CD4-positive, CD25-positive, alpha-beta regulatory T cell (primary cell): ENCODE measurements at regions not wholly inside any gene's neighbourhood (a gene's known extent, or its start where the extent isn't known, plus 50 kb on each side); places are given as distances from the start of the nearest gene placed in this dataset.
"Not testable (repeated sequence)": the region's sequence is repeated elsewhere in the genome, so short reads cannot be mapped to it uniquely, and the experiment has no call there.

Source experiments
- ATAC-seq, 2 donors: fragments of 150-1000 bp; cut with Tn5 transposase; one replicate each; pipeline ENCODE4 v1.10.0; 2021; ENCODE audit warnings: low read depth in 2 of 2, moderate number of reproducible peaks in 2 of 2, moderate library complexity in 1 of 2
- DNase-seq, 3 donors: peaks; one replicate each; pipeline versions ENCODE4 v3.0.0 to v3.0.0-alpha.2; 2012 to 2022; ENCODE audit warnings: mixed read lengths in 1 of 3
- H3K27ac ChIP-seq: one replicate; pipeline ENCODE4 v1.7.0; 2013; ENCODE audit warnings: mild to moderate bottlenecking, low read length; ENCODE audit not compliant: insufficient read depth, poor library complexity, severe bottlenecking
- H3K27me3 ChIP-seq: one replicate; pipeline ENCODE4 v1.7.0; 2013; ENCODE audit warnings: low read length; ENCODE audit not compliant: control insufficient read depth, insufficient read depth
- H3K36me3 ChIP-seq: one replicate; pipeline ENCODE4 v1.7.0; 2013; ENCODE audit warnings: mild to moderate bottlenecking, low read length, moderate library complexity; ENCODE audit not compliant: control insufficient read depth, insufficient read depth
- H3K4me1 ChIP-seq: 2 replicates; pipeline ENCODE4 v1.7.0; 2013; ENCODE audit warnings: mild to moderate bottlenecking, low read length; ENCODE audit not compliant: insufficient read depth, control insufficient read depth, poor library complexity, severe bottlenecking
- H3K4me3 ChIP-seq: one replicate; pipeline ENCODE4 v1.7.0; 2013; ENCODE audit warnings: low read depth, mild to moderate bottlenecking, low read length, moderate library complexity
- H3K9me3 ChIP-seq, 2 experiments: 1 replicate in 1 of 2; 2 replicates in 1 of 2; pipeline ENCODE4 v1.7.0; 2013; ENCODE audit warnings: low read length in 2 of 2, mild to moderate bottlenecking in 1 of 2, moderate library complexity in 1 of 2; ENCODE audit not compliant: control insufficient read depth in 2 of 2
- H3K27ac Mint-ChIP-seq, 3 donors: one replicate each; pipeline ENCODE4 v1.8.0; 2020 to 2022; ENCODE audit warnings: mild to moderate bottlenecking in 3 of 3, mixed read lengths in 3 of 3, moderate library complexity in 2 of 3
- H3K27me3 Mint-ChIP-seq: one replicate; pipeline ENCODE4 v1.8.0; 2022; ENCODE audit warnings: mild to moderate bottlenecking, mixed read lengths
- H3K36me3 Mint-ChIP-seq: one replicate; pipeline ENCODE4 v1.8.0; 2020; ENCODE audit warnings: mixed read lengths
- H3K4me1 Mint-ChIP-seq, 4 donors: one replicate each; pipeline ENCODE4 v1.8.0; 2020 to 2022; ENCODE audit warnings: mixed read lengths in 4 of 4, mild to moderate bottlenecking in 1 of 4
- H3K4me3 Mint-ChIP-seq, 4 donors: one replicate each; pipeline ENCODE4 v1.8.0; 2020 to 2022; ENCODE audit warnings: mild to moderate bottlenecking in 4 of 4, mixed read lengths in 4 of 4, moderate library complexity in 3 of 4
- H3K9me3 Mint-ChIP-seq, 7 donors: one replicate each; pipeline ENCODE4 v1.8.0; 2020 to 2022; ENCODE audit warnings: mixed read lengths in 7 of 7, mild to moderate bottlenecking in 3 of 7, moderate library complexity in 2 of 7

DNA sequence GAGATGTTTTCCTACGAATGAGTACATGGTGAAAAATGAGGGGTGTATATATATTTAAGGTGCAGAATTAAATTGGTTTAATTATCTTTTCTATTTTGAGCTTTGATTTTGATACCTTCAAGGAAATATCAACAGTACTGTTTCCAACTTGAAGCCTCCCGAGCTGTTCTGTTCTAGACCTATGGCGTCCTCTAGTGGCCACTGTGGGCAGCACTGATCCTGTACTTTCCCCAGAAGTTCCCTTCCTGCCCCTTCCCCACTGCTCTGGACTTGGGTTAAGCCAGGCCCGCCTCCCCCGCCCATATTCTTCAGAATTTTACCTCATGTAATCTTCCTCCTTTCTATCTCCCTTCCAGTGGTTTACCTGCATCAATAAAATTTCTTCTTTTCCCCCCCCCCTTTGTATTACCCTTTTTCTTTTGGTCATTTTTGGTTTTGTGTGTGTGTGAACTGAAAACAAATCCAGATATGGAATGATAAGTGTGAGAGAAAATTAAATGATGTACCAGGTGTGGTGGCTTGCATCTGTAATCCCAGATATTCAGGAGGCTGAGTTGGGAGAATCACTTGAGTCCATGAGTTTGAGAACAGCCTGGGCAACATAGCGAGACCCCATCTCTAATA lies 1643.5 kb downstream of the TP53TG3F start:
- no peaks in the 10 kb centered on the region for H3K36me3 Mint-ChIP-seq
- H3K4me3 Mint-ChIP-seq = no peak overlapping the region
- H3K4me3 ChIP-seq = no peak overlapping the region
- H3K4me1 Mint-ChIP-seq = peaks cover 0 to 4% (median 0%) of the 10 kb centered on the region in 4 donors
- H3K9me3 ChIP-seq = peaks cover 3 to 16% of the 10 kb centered on the region in 2 experiments
- no peaks in the 10 kb centered on the region for H3K4me1 ChIP-seq
- ATAC-seq (no peak), DNase-seq (no peak)
- H3K27ac Mint-ChIP-seq = no peak overlapping the region
- no peaks in the 10 kb centered on the region for H3K27me3 Mint-ChIP-seq
- no peak overlapping the region for H3K27ac ChIP-seq
- H3K36me3 ChIP-seq = no peaks in the 10 kb centered on the region
- H3K9me3 Mint-ChIP-seq = peaks cover 0 to 23% (median 12%) of the 10 kb centered on the region in 7 donors
- no peaks in the 10 kb centered on the region for H3K27me3 ChIP-seq

DNA sequence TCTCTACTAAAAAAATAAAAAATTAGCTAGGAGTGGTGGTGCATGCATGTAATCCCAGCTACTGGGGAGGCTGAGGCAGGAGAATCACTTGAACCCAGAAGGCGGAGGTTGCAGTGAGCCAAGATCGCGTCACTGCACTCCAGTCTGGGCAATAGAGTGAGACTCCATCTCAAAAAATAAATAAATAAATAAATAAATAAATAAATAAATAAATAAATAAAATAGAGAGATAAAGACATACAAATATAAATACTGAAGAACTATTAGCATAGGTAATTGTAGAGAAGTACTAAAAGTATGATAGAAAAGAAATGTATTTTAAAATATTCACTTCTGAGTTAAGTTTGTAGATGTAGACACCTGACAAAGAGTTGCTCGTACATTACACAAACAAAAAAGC lies 1652.4 kb downstream of the TP53TG3F start:
- H3K9me3 Mint-ChIP-seq = peaks cover 0 to 27% (median 4%) of the 10 kb centered on the region in 7 donors
- not testable (repeated sequence) for H3K27me3 ChIP-seq, H3K36me3 Mint-ChIP-seq, H3K4me1 ChIP-seq, H3K27me3 Mint-ChIP-seq, DNase-seq, H3K36me3 ChIP-seq, ATAC-seq, H3K4me3 Mint-ChIP-seq, H3K27ac Mint-ChIP-seq, H3K4me3 ChIP-seq, H3K27ac ChIP-seq, H3K4me1 Mint-ChIP-seq
- H3K9me3 ChIP-seq = peaks cover 4 to 22% of the 10 kb centered on the region in 2 experiments

- DNase-seq = no peak
- Histone ChIP-seq H3K9me3 (peaks cover 2 to 7% of the 10 kb centered on the region in 2 experiments), H3K27me3 (no peaks in the 10 kb centered on the region), H3K4me1 (no peaks in the 10 kb centered on the region), H3K36me3 (no peaks in the 10 kb centered on the region), H3K4me3 (no peak overlapping the region), H3K27ac (no peak overlapping the region)
- Mint-ChIP-seq H3K9me3 (peaks cover 3 to 17% (median 9%) of the 10 kb centered on the region in 7 donors), H3K4me3 (no peak overlapping the region), H3K4me1 (peaks cover 0 to 6% (median 0%) of the 10 kb centered on the region in 4 donors), H3K36me3 (no peaks in the 10 kb centered on the region), H3K27me3 (no peaks in the 10 kb centered on the region), H3K27ac (no peak overlapping the region)
- ATAC-seq = no peak
Measured at GRCh38 chr16:35131429-35131828, 1672.0 kb downstream of the TP53TG3F start.

DNA sequence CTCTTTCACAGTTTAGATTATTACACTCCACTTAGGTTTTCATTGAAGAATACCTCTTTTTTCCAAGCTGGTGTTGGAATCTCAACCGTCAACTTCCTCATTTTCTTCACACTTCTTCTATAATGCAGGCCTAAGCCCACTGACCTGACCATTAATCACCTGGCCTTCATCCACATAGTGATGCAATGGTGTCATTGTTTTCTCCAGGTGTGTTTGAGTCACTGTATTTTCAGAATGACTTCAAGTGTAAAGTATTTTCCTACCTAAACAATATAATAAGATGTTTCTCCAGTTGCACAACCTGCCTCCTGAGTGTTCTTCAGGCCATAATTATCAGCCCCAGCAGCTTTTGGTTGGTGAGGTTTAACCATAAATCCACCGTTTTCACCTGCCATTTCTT lies 1675.1 kb downstream of the TP53TG3F start:
- H3K4me3 ChIP-seq = no peak overlapping the region

GRCh38 chr16:35140293-35140986 lies 1681.0 kb downstream of the TP53TG3F start:
- Histone ChIP-seq H3K27me3 (no peaks in the 10 kb centered on the region), H3K9me3 (peaks cover 12 to 45% of the 10 kb centered on the region in 2 experiments), H3K36me3 (no peaks in the 10 kb centered on the region), H3K27ac (no peak overlapping the region), H3K4me1 (no peaks in the 10 kb centered on the region), H3K4me3 (no peak overlapping the region)
- Mint-ChIP-seq H3K4me3 (no peak overlapping the region), H3K27ac (no peak overlapping the region), H3K4me1 (no peaks in the 10 kb centered on the region), H3K27me3 (no peaks in the 10 kb centered on the region), H3K36me3 (no peaks in the 10 kb centered on the region), H3K9me3 (peaks cover 0 to 28% (median 16%) of the 10 kb centered on the region in 7 donors)
- DNase-seq (no peak), ATAC-seq (no peak)

More for the DNA sequence above, 1675.1 kb downstream of the TP53TG3F start:
- no peak for DNase-seq
- no peak overlapping the region for H3K27ac Mint-ChIP-seq
- no peak overlapping the region for H3K4me3 Mint-ChIP-seq
- no peak overlapping the region for H3K27ac ChIP-seq
- H3K4me1 ChIP-seq = no peaks in the 10 kb centered on the region
- no peaks in the 10 kb centered on the region for H3K36me3 ChIP-seq
- no peaks in the 10 kb centered on the region for H3K27me3 ChIP-seq
- no peak for ATAC-seq
- H3K36me3 Mint-ChIP-seq = no peaks in the 10 kb centered on the region
- H3K9me3 Mint-ChIP-seq = peaks cover 2 to 16% (median 8%) of the 10 kb centered on the region in 7 donors
- H3K27me3 Mint-ChIP-seq = no peaks in the 10 kb centered on the region
- H3K4me1 Mint-ChIP-seq = peaks cover 0 to 6% (median 0%) of the 10 kb centered on the region in 4 donors
- peaks cover 4 to 8% of the 10 kb centered on the region in 2 experiments for H3K9me3 ChIP-seq

GRCh38 chr16:35141303-35141702 lies 1681.9 kb downstream of the TP53TG3F start:
- no peaks in the 10 kb centered on the region for H3K4me1 ChIP-seq
- peaks cover 10 to 51% of the 10 kb centered on the region in 2 experiments for H3K9me3 ChIP-seq
- H3K9me3 Mint-ChIP-seq = peaks cover 0 to 31% (median 17%) of the 10 kb centered on the region in 7 donors
- H3K4me3 ChIP-seq = no peak overlapping the region
- H3K27me3 Mint-ChIP-seq = no peaks in the 10 kb centered on the region
- no peak overlapping the region for H3K4me3 Mint-ChIP-seq
- no peaks in the 10 kb centered on the region for H3K36me3 ChIP-seq
- ATAC-seq = no peak
- H3K27me3 ChIP-seq = no peaks in the 10 kb centered on the region
- H3K27ac ChIP-seq = no peak overlapping the region
- H3K4me1 Mint-ChIP-seq = no peaks in the 10 kb centered on the region
- DNase-seq = no peak
- H3K36me3 Mint-ChIP-seq = no peaks in the 10 kb centered on the region
- H3K27ac Mint-ChIP-seq = no peak overlapping the region

DNA sequence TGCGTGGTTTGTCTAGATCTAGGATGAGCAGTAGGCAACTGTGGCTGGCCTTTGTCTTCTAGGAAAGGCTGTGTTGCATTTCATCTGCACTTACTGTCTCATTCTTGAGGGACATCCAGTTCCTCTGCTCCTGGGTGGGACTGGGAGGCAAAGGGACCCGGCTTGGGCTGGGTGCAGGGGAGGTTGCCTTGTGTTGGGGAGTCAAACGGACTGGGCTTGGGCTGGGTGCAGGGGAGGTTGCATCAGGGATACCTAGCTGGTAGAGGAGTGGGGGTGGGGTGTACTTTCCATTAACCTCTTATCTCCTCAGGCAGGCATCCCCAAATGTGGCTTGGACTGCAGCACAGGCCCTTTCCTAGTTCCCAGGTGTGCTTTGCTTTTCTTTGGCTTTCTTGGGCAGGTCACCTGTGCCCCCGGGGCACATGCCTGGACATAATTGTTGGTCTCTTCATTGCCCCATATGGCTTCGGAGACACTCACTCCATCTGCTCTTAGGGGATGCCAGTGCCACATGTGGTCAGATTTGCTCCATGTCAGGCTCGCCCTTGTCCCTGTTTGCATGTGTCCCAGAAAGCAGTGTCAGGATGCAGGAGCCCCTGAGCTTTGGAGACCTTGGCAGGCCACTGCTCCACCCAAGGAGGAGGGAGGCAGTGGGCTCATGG lies 1682.9 kb downstream of the TP53TG3F start:
- H3K4me3 Mint-ChIP-seq = peak overlapping the region in 1 of 4 donors; percentile 11
- H3K9me3 Mint-ChIP-seq = peaks cover 0 to 32% (median 15%) of the 10 kb centered on the region in 7 donors
- Histone ChIP-seq H3K4me3 (no peak overlapping the region), H3K9me3 (peaks cover 10 to 60% of the 10 kb centered on the region in 2 experiments), H3K36me3 (no peaks in the 10 kb centered on the region), H3K27ac (no peak overlapping the region), H3K4me1 (no peaks in the 10 kb centered on the region), H3K27me3 (no peaks in the 10 kb centered on the region)
- ATAC-seq (no peak), DNase-seq (no peak)
- H3K36me3 Mint-ChIP-seq = no peaks in the 10 kb centered on the region
- no peak overlapping the region for H3K27ac Mint-ChIP-seq
- H3K4me1 Mint-ChIP-seq = no peaks in the 10 kb centered on the region
- H3K27me3 Mint-ChIP-seq = no peaks in the 10 kb centered on the region
